Keratinocyte (primary cell): ENCODE measurements at regions not wholly inside any gene's neighbourhood (a gene's known extent, or its start where the extent isn't known, plus 50 kb on each side); places are given as distances from the start of the nearest gene placed in this dataset.

Experiments used
- DNase-seq: peaks from one replicate; pipeline ENCODE4 v3.0.0-alpha.2; 2011; ENCODE audit warnings: low read depth, missing footprints, low spot score
- FAIRE-seq: peaks from 2 replicates; lab custom pipeline; 2011; peaks lifted over from hg19 to GRCh38; lab: Jason Lieb, UNC
- H2AFZ ChIP-seq: 2 replicates; pipeline ENCODE4 v1.6.0; 2012; ENCODE audit warnings: low read length, control low read depth, inconsistent platforms; ENCODE audit not compliant: control insufficient read depth
- H3K27ac ChIP-seq: 2 replicates; pipeline ENCODE4 v1.5.1; 2011; ENCODE audit warnings: low read length; ENCODE audit not compliant: control insufficient read depth, insufficient read depth
- H3K27me3 ChIP-seq: 3 replicates; pipeline ENCODE4 v1.6.0; 2011; ENCODE audit warnings: low read length; ENCODE audit not compliant: control insufficient read depth, insufficient read depth; ENCODE audit errors: extremely low read depth
- H3K36me3 ChIP-seq, 2 experiments: 2 replicates in 1 of 2; 3 replicates in 1 of 2; pipeline ENCODE4 v1.5.1; 2011; ENCODE audit warnings: low read length in 2 of 2, mild to moderate bottlenecking in 1 of 2; ENCODE audit not compliant: control insufficient read depth in 2 of 2, insufficient read depth in 2 of 2; ENCODE audit errors: extremely low read depth in 1 of 2
- H3K4me1 ChIP-seq: 3 replicates; pipeline ENCODE4 v1.5.1; 2011; ENCODE audit warnings: low read length; ENCODE audit not compliant: control insufficient read depth, insufficient read depth; ENCODE audit errors: extremely low read depth
- H3K4me2 ChIP-seq: 3 replicates; pipeline ENCODE4 v1.6.0; 2011; ENCODE audit warnings: low read depth, low read length; ENCODE audit not compliant: control insufficient read depth, insufficient read depth; ENCODE audit errors: extremely low read depth
- H3K4me3 ChIP-seq, 3 experiments: fragments of 200-600 bp in 1 of 3; sonication (generic) in 1 of 3; 2 replicates in 2 of 3; 3 replicates in 1 of 3; pipeline ENCODE4 v1.5.1; 2011 to 2016; ENCODE audit warnings: low read length in 3 of 3, mild to moderate bottlenecking in 3 of 3, control low read depth in 2 of 3, inconsistent platforms in 1 of 3, low read depth in 1 of 3, mixed read lengths in 1 of 3, mixed run types in 1 of 3, moderate library complexity in 1 of 3; ENCODE audit not compliant: control insufficient read depth in 2 of 3, insufficient read depth in 2 of 3; ENCODE audit errors: extremely low read depth in 1 of 3
- H3K79me2 ChIP-seq: 2 replicates; pipeline ENCODE4 v1.6.0; 2012; ENCODE audit warnings: low read length; ENCODE audit not compliant: control insufficient read depth, insufficient read depth
- H3K9ac ChIP-seq: 3 replicates; pipeline ENCODE4 v1.6.0; 2011; ENCODE audit warnings: low read length; ENCODE audit not compliant: control insufficient read depth, insufficient read depth; ENCODE audit errors: extremely low read depth
- H3K9me1 ChIP-seq: 3 replicates; pipeline ENCODE4 v1.6.0; 2011; ENCODE audit warnings: low read length; ENCODE audit not compliant: control insufficient read depth, insufficient read depth; ENCODE audit errors: extremely low read depth
- H3K9me3 ChIP-seq: 2 replicates; pipeline ENCODE4 v1.5.1; 2012; ENCODE audit warnings: low read depth, low read length; ENCODE audit not compliant: control insufficient read depth
- H4K20me1 ChIP-seq: 3 replicates; pipeline ENCODE4 v1.6.0; 2011; ENCODE audit warnings: low read length; ENCODE audit not compliant: control insufficient read depth, insufficient read depth; ENCODE audit errors: extremely low read depth
- EZH2 ChIP-seq: IDR thresholded peaks from one replicate; pipeline ENCODE4 v1.6.1; 2012; ENCODE audit warnings: inconsistent platforms, mild to moderate bottlenecking, low read length, moderate library complexity
- dilution Hi-C: fragments of 300-500 bp; cut with MboI; formaldehyde crosslinking; loops from one replicate; pipeline ENCODE4 v1.7.0; 2020; ENCODE audit warnings: low sequenced_read_pairs; ENCODE audit not compliant: extremely low pct_ligation_motif_present
- TF ChIP-seq, protein P1 (sequence below), 3 experiments: IDR thresholded peaks in 1 of 3; conservative IDR thresholded peaks in 1 of 3; optimal IDR thresholded peaks in 1 of 3; 2 replicates in 2 of 3; 3 replicates in 1 of 3; pipeline versions ENCODE3 to v1.5.1; 2011; ENCODE audit warnings: low read length in 3 of 3, mild to moderate bottlenecking in 3 of 3, moderate library complexity in 2 of 3, control low read depth in 1 of 3, inconsistent platforms in 1 of 3; ENCODE audit not compliant: insufficient read depth in 2 of 3; ENCODE audit errors: extremely low read depth in 1 of 3

DNA sequence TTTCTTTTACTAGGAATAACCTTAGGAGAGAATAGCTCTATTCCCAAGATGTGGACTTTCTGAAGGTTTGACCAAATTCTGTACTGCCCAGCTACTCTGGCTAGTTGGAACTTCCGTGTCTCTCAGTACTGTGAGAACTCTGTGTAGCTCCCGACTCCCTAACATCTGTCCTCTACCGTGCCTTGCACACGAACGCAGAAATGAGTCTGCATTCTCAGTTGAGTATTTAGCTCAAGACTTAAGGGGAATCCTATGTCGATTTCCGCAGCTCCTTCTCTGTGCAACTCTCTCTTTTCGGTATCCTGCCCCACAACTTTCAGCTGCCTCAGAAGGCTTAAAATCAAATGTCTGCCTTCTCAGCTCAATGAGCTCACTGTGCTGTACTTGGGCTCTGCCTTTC, 86.7 kb upstream of the EPHB3 start:
- dilution Hi-C loops, result no loop called here
- H3K27ac ChIP-seq, result no peak overlapping the region
- H2AFZ ChIP-seq, result no peak overlapping the region
- no peaks in the 10 kb centered on the region for H3K36me3 ChIP-seq
- H3K9me3 ChIP-seq, result no peaks in the 10 kb centered on the region
- no peak for DNase-seq
- H3K27me3 ChIP-seq, result no peaks in the 10 kb centered on the region
- no peaks in the 10 kb centered on the region for H4K20me1 ChIP-seq
- no peak overlapping the region for H3K4me3 ChIP-seq
- TF ChIP-seq EZH2, result no peak
- TF ChIP-seq, protein P1, sequence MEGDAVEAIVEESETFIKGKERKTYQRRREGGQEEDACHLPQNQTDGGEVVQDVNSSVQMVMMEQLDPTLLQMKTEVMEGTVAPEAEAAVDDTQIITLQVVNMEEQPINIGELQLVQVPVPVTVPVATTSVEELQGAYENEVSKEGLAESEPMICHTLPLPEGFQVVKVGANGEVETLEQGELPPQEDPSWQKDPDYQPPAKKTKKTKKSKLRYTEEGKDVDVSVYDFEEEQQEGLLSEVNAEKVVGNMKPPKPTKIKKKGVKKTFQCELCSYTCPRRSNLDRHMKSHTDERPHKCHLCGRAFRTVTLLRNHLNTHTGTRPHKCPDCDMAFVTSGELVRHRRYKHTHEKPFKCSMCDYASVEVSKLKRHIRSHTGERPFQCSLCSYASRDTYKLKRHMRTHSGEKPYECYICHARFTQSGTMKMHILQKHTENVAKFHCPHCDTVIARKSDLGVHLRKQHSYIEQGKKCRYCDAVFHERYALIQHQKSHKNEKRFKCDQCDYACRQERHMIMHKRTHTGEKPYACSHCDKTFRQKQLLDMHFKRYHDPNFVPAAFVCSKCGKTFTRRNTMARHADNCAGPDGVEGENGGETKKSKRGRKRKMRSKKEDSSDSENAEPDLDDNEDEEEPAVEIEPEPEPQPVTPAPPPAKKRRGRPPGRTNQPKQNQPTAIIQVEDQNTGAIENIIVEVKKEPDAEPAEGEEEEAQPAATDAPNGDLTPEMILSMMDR (optimal IDR thresholded peaks at IDR 0.05 in 1 of 3, IDR thresholded peaks at IDR 0.05 in 1 of 3, conservative IDR thresholded peaks at IDR 0.05 in 1 of 3; ENCODE audit: extremely low read depth in 1 of 3, insufficient read depth in 2 of 3, low read length in 3 of 3), result no peak
- no peaks in the 10 kb centered on the region for H3K9me1 ChIP-seq
- no peak overlapping the region for H3K4me2 ChIP-seq
- H3K79me2 ChIP-seq, result no peaks in the 10 kb centered on the region
- no peak overlapping the region for H3K9ac ChIP-seq
- no peaks in the 10 kb centered on the region for H3K4me1 ChIP-seq
- no peak for FAIRE-seq

GRCh38 chr3:184477940-184478339, 83.6 kb upstream of the EPHB3 start:
- H3K4me1 ChIP-seq, result peaks cover 7% of the 10 kb centered on the region
- no peaks in the 10 kb centered on the region for H3K9me1 ChIP-seq
- FAIRE-seq (no peak), DNase-seq (no peak)
- H3K79me2 ChIP-seq, result no peaks in the 10 kb centered on the region
- H3K4me2 ChIP-seq, result no peak overlapping the region
- H4K20me1 ChIP-seq, result no peaks in the 10 kb centered on the region
- H3K27me3 ChIP-seq, result no peaks in the 10 kb centered on the region
- H3K27ac ChIP-seq, result no peak overlapping the region
- TF ChIP-seq, protein P1 (optimal IDR thresholded peaks at IDR 0.05 in 1 of 3, IDR thresholded peaks at IDR 0.05 in 1 of 3, conservative IDR thresholded peaks at IDR 0.05 in 1 of 3; ENCODE audit: extremely low read depth in 1 of 3, insufficient read depth in 2 of 3, low read length in 3 of 3), result no peak
- H3K36me3 ChIP-seq, result no peaks in the 10 kb centered on the region
- no peaks in the 10 kb centered on the region for H3K9me3 ChIP-seq
- dilution Hi-C loops, result no loop called here
- H3K9ac ChIP-seq, result no peak overlapping the region
- H2AFZ ChIP-seq, result no peak overlapping the region
- H3K4me3 ChIP-seq, result no peak overlapping the region
